ENCODE measurements at regions not wholly inside any gene's neighbourhood (a gene's known extent, or its start where the extent isn't known, plus 50 kb on each side); places are given as distances from the start of the nearest gene placed in this dataset.

DNA sequence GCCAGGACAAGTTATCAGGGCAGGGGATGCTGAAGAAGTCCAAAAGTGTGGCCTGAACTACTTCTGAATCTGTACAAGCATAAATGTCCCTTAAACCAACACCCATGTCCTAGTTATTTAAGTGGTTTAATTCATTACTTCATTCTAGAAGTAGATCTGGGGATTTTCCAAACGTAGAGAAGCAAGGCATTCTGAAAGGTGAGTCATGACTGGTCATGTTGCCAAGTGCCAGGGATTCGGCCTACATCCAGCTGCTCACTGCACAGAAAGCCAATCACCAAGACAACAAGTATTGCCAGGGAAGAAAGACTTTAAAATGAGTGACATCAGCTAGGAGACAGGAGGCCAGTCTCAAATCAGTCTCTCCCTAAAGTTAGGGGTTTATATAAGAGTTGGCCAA is 396.6 kb downstream of the GABRB3 start:
- peak in 1 of 51 donors; percentile 48 for DNase-seq

DNA sequence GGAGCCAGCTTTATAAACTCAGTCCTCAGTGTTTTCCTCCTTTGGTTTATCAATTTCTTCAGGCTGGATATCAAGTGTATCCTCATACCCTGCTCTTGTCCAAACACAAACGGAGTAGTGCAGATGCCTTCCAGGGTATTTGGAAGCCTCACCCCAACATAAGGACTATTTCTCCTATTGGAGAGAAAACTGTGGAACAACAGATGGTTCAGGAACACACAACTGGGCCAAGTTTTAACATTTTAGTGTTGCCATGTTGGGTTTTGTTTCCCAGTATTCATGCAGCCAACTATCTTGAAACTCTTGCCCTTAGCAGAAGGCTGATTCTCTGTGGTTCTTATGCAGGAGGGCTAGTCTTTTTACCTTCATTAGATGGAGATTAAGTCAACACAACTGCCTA is 398.1 kb downstream of the GABRB3 start:
- DNase-seq = no peak

DNA sequence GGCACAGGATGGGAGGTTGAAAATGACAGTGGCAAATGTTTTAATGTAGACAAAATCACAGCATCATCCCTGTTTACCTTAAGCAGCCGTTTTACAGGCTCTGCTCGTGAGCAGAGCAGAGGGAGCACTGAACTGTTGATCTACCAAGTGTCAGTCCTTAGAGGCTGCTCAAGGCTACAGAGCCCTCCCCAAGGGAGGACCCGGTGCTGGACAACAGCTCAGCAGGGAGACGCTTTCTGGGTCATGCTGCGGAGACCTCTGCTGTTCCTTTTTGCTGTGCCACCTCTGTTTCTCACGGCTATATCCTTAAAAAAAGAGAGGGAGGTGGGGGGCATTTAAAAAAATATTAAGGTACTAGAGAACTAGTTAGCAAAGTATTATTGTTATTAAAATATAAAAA is 400.2 kb downstream of the GABRB3 start:
- no peak for DNase-seq

DNA sequence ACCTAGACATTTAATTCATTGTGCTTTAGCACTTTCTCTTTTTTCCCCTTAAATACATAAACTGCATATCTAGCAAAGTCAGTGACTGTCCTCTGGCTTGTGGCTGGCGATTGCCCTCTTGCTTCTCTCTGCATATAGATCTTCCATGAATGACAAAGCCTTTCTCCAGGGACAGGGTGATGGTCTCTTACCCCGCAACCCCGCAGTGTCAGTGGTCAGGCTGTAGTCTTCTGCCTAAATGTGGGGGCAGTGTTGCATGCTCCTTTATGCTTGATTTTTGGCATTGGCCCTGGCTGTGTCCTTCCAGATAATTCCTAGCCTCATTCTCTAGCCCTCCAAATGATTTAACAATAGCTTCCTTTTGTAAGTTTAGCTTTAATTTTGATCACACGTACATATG is 407.8 kb downstream of the GABRB3 start:
- no peak for DNase-seq

DNA sequence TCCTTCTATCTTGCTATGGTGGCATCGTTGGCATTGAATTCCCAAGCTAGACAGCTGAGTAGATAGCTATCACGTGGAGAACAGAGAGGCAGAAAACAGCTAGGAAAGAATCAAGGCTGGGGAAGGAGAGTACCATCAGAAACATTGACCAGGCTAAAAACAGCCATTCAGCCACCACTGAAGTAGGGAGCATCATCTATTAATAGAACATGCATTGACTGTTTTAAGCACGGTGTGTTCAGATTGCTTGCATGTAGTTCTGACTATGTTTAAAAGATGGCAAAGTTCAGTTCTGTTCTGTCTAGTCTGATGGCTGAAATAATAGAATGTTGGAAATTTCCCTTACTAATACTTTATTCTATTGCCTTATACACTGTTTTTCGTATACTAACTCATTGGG is 413.0 kb downstream of the GABRB3 start:
- DNase-seq = no peak

DNA sequence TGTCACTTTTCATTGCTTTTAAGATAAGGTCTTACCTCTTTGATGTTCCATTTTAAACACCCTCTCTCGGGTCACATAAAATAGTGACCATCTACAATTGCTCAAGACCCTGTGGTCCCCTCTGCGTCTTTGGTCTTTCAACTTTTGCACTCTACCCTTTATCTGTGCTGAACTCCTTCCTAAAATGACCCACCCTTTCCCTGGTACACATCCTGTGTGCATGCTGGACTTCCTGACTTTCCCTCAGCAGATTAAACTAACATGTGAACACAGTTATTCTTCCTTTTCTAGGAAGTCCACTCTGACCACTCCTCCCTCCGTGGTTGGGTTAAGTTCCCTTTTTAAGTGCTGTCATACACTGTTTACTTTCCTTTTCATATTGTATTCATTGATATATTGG is 414.2 kb downstream of the GABRB3 start:
- DNase-seq = no peak

DNA sequence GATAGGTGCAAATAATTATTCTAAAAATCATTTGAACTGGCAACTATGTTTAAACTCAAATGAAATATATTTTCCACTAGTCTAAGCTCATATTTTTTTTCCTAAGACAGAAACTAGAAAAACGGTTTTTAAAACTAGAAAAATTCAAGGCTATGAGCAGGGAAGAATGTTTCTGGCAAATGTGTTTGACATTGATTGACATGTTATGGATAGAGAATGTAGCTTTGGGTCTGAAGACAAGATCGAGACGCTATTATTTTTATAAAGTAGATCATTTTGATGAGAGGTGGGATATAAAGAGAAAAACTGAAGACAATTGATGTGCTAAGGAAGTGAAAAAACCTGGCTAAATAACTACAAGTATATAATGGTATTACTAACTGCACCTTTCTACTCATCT is 415.2 kb downstream of the GABRB3 start:
- no peak for DNase-seq

DNA sequence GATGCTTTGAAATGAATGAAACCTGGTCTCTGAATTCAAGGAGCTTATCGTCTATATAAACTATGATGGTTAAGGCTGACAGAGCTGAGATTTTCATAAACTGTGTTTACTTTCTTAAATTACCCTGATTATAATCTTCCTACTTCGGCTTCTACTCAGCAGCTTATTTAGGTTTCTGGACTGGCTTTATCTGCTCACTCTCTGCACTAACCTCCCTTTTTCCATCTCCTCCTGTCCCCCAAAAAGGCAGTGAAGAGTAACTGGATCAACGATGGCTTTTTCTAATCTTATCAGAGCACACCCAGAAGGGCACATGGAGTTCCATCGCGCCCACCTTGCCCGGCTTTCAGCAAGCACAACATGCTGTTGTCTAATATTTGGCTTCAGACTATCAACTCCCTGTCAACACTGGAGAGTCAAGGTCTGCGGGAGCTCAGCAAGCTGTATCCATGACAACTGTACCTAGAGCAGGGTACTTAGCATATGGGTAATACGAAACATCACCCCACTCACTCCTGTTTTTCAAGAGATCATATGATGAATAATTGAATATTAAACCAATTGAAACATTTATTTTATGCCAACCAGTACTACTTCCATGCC is 417.3 kb downstream of the GABRB3 start:
- DNase-seq = peak in 4 of 51 donors; percentile 6 to 58 (median 8)

DNA sequence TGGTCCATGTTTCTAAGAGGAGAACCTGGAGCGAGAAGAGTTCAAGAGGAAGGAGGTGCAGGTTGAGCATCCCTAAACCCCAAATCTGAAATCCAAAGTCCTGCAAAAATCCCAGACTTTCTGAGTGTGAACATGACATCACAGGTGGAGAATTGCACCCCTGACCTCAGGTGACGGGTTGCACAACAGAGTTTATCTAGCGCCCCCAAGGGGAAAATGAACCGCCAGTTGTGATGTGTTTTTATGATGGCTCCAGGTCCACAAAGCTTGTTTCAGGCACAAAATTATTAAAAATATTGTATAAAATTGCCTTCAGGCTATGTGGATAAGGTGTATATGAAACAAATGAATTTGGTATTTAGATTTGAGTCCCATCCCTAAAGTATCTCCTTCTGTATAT is 420.0 kb downstream of the GABRB3 start:
- DNase-seq = no peak

DNA sequence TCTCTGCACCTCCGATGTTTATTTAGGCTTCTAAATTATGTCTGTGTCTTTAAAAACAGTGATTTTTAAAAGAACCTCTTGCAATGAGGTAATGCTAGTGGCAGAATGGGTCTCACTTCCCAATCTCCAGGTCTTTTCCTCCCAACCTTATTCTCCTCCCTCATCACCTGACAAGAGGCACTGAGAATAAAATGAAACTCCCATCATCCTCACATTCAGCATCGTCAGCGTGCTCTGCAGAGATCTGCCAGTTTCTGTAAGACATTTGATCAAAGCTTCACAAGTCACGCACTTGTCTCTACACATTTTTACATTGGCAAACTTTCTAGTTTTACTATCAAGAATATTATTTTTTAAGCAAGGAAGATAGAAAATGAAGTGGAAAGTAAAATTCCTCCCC is 420.5 kb downstream of the GABRB3 start:
- DNase-seq = peak in 1 of 51 donors; percentile 27

DNA sequence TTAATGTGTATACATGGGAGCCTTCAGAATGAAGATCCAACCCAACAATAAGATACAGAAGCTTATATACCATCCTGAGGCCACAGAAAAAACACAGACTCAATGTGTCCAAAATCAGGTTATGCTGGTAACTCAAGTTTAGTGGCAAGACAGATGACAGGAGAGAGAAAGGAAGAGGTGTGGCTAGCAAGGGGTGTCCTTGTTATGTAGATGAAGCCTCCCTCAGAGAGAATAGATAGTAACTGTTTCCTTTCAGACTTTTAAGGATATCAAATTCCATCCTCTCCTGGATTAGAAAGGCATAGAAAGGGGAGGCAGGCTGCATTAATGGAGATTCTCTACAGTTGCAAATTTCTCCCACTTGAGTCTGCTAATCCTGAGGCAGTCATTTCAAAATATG is 447.4 kb downstream of the GABRB3 start:
- DNase-seq = no peak

DNA sequence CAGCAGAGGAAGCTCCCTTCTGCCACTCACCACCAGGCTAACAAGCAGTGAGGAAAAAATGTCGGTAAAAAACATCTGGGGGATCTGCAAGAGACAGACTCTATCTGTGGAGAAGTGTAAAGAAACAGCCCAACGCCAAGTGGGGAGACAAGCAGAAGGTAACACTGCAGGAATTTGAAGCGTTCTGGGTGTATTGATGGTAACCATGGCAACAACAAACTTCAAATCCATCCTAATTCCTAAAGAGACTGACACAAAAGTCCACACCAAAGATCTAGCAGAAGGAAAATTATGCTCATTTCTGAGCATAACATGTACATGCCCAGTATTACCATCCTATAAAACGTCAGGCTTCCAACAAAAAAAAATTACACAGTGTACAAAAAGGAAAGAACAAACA is 449.3 kb downstream of the GABRB3 start:
- no peak for DNase-seq

DNA sequence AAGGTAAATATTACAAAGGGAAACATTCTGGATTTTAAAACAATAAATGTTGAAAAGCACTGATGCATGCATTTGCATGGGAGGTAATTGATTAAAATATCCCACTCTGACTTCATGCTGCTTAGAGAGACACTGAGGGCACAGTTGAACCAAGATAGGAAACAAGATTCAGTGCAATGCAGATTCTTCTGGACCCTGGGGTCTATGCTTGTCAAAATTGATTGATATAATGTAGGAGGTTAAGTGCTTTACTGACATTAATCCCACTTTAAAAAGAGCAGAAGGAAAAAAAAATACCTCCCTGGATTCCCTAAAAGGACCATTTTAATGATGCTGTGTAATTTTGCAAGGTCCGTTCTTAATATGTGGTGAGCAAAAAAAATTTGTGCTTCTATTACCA is 454.2 kb downstream of the GABRB3 start:
- no peak for DNase-seq

DNA sequence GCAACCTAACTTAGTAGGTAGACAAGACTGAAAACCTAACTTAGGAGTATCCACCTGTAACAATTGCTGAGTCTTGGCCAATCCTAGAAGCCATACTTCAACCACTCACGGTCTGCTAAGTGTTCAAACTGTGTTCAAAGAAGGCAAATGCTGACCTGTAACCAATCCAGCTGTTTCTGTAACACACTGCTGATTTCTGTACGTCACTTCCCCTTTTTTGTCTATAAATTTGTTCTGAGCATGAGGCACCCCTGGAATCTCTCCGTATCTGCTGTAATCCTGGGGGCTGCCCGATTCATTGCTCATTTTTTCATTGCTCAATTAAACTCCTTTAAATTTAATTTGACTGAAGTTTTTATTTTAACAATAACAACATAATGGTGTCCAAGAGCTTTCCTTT is 451.4 kb upstream of the ATP10A start:
- no peak for DNase-seq

DNA sequence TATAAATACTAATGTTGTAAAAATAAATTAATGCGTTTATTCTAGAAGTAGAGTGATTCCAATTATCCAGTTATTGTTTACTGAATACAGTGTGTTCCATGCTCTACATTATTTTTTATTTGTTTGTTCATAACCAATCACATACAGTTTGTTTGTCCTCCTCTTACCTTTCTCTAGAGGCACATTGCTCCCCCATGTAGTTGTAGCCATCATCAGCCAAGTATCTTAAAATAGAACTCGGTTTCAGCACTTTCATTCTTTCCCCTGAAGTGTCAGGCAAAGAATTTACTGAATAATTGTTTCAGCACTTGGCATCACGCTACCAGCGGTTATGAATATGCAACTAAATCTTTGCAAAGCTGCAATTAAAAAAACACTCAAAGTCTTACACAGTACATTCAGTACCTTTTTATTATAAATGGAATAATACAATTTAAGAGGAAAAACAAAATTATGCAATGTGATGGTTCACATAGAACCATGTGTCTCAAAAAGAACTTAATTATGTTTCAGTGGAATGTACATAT is 448.6 kb upstream of the ATP10A start:
- peak in 1 of 51 donors; percentile 50 for DNase-seq

DNA sequence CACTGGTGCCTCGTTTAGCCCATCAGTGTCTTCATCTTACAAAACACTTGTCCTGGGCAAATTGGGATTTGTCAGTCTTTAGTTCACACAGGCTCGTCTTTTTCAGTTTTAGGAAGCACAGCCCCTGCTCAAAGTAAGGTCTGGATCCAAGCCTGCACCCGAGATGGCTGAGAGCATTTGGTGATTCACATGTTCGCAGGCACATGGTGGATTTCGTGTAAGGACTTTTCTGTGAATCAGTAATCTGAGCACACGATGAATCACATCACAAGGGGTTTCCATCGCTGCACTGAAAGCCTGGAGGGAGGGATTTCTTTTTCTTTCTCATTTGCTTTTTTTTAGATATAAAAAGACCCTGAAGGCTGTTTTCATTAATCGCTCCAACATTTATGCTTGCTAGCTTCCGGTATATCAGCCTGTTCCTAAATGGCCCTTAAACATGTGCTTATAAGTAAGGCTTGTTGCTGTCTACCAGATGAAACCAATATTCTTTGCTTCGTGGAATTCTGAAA is 435.6 kb upstream of the ATP10A start:
- DNase-seq = peak in 2 of 51 donors; percentile 13 to 57

DNA sequence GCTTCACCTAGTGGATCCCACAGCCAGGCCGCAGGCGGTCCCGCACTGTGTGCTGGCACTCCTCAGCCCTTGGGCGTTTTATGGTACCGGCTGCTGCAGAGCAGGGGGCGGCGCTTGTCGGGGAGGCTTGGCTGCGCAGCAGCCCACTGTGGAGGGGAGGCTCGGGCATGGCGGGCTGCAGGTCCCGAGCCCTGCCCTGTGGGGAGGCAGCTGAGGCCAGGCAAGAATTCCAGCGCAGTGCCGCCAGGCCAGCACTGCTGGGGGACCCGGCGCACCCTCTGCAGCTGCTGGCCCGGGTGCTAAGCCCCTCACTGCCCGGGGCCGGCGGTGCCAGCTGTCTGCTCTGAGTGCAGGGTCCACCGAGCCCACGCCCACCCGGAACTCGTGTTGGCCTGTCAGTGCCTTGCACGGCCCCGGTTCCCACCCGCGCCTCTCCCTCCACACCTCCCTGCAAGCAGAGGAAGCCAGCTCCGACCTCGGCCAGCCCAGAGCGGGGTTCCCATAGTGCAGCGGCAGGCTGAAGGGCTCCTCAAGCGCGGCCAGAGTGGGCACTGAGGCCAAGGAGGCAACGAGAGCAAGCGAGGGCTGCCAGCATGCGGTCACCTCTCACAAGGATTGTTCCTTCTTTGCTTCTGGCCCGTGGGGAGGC is 435.0 kb upstream of the ATP10A start:
- DNase-seq = no peak

DNA sequence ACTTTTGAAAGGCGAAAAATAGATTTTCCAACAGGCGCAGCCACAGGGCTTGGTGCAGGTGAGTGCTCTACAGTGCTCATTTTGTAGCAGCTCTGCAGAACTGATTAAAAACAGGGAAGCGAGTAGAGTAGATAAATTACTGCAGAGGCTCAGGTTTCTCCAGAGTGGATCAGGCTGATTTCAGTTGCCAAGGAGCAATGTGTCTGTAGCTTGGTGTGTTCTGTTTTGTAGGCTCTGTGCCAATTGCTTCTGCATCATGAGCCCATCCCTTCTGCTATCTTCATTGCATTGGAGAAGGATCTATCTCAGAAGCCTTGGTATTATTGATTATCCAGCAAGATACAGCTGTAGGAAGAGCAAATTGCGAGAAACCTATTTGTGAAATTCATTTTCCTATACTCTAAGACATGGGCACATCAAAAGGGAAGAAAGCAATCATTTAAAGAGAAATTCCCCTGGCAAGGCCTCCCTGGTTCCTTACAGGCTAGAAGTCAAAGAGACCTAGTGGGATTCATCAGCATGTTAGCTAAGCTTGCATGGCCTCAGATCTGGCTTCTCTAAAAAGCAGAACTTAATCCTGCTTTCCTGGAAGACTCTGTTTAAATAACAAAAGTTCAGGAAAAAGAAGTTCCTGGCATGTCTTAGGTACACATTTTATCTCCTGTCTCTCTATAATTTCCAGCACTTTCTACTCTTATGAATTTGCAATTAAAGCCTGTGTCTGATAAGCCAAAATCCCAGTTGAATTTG is 432.4 kb upstream of the ATP10A start:
- peak in 2 of 51 donors; percentile 6 to 39 for DNase-seq

DNA sequence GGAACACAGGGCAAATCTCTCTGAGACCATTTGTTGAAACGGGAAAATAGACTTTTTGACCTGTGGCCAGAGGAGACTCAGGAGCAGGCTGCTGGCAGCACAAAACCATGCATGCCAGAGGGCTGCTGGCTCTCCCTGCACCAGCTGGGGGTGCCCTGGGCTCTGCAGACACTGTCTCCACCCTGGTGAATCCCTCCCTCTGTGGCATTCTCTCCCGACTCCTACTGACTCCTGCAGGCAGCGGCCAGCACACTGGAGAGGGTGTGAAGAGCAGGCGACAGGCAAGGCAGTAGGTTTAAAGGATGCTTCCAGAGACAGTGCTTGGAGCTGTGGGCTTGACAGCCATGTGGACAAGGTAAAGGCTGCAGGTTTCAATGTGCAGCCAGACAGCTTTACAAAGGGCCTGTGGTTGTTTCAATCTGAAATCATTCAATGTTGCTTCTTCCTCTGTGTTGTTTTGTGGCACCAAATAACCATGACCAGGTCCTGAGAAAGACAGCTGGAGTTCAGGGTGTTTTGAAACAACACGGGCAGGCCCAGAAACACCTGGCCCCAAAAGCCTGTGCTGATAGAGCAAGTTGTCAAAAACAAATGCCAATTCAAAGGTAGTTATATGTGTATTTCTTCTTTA is 431.0 kb upstream of the ATP10A start:
- peak in 1 of 51 donors; percentile 4 for DNase-seq

DNA sequence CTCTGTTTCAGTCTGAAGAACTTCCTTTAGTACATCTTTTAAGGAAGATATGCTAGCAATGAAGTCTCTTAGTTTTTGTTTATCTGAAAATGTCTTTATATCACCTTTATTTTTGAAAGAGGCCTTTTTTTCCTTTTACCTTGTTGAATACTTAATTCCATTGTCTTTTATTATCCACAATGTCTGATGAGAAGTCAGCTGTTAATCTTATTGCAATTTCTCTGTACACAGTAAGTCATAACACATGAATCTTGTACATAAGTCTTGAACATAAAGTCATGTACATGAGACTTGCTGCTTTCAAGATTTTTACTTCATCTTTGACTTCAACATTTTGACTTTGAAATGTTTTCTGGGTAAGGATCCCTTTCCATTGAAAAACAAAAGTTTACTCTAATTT is 424.3 kb upstream of the ATP10A start:
- DNase-seq = no peak

DNA sequence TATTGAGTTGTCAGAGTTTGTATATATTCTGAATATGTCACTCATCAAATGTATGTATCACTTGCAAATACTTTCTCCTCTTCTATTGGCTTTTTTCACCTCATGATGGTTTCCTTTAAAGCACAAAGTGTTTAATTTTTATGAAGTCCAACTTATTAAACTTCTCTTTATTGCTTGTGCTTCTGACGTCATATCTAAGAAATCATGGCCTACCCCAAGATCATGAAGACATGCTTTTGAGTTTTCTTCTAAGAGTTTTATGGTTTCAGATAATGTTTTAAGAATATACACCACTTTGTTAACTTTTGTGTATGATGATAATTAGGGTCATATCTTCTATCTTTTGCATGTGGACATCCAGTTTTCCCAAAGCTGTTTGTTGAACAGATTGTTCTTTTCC is 417.2 kb upstream of the ATP10A start:
- DNase-seq = no peak

DNA sequence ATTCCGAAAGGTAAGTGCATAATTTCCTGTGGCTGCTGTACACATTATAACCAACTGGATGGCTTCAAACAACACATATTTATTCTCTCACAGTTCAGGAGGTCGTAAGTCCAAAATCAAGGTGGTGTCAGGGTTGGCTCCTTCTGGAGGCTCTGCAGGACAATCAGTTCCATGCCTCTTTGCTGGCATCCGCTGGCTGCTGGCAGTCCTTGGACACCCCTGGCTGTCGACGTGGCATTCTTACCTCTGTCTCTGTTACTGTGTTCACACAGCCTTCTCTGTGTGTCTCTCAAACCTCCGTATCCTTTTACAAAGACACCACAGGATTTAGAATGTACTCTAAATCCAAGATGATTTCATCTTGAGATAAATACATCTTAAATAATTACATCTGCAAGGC is 398.8 kb upstream of the ATP10A start:
- DNase-seq = no peak

All from hypothalamus (tissue), 51 donors.